ENCODE measurements at regions not wholly inside any gene's neighbourhood (a gene's known extent, or its start where the extent isn't known, plus 50 kb on each side); places are given as distances from the start of the nearest gene placed in this dataset.

DNA sequence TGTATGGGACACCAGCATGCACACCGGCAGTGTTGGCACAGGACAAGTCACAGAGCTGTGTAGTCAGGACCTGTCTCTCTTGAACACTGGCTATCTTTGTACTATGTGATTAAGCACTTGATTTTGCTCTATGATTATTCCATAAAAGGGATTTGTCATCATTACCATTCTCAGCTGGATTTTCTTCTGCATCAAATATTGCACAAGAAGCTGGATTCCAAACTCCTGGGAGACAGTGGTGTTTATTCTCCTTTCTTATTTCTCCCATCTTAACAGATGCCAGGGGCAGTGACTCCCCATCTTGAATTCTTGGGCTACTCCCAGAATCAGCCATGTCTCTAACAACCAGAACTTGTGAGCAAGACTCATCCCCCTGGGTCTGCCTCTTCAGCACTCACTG lies 62.5 kb upstream of the GNAZ start:
- CTCF ChIA-PET, result no interaction called here
- POLR2A ChIA-PET, result no interaction called here
- DNase-seq, result no peak
- TF ChIP-seq, protein P1, sequence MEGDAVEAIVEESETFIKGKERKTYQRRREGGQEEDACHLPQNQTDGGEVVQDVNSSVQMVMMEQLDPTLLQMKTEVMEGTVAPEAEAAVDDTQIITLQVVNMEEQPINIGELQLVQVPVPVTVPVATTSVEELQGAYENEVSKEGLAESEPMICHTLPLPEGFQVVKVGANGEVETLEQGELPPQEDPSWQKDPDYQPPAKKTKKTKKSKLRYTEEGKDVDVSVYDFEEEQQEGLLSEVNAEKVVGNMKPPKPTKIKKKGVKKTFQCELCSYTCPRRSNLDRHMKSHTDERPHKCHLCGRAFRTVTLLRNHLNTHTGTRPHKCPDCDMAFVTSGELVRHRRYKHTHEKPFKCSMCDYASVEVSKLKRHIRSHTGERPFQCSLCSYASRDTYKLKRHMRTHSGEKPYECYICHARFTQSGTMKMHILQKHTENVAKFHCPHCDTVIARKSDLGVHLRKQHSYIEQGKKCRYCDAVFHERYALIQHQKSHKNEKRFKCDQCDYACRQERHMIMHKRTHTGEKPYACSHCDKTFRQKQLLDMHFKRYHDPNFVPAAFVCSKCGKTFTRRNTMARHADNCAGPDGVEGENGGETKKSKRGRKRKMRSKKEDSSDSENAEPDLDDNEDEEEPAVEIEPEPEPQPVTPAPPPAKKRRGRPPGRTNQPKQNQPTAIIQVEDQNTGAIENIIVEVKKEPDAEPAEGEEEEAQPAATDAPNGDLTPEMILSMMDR (IDR thresholded peaks at IDR 0.05), result no peak
- H3K9me3 Mint-ChIP-seq, result no peaks in the 10 kb centered on the region
- H3K36me3 Mint-ChIP-seq (ENCODE audit: low read depth), result no peaks in the 10 kb centered on the region
- no peak overlapping the region for H3K4me3 Mint-ChIP-seq
- no peak overlapping the region for H3K27ac Mint-ChIP-seq
- peaks cover 35% of the 10 kb centered on the region for H3K27me3 Mint-ChIP-seq
- no peak for ATAC-seq
- peaks cover 20% of the 10 kb centered on the region for H3K4me1 Mint-ChIP-seq (ENCODE audit: low read depth)
- intact Hi-C loops (cut with micrococcal nuclease), result no loop called here

DNA sequence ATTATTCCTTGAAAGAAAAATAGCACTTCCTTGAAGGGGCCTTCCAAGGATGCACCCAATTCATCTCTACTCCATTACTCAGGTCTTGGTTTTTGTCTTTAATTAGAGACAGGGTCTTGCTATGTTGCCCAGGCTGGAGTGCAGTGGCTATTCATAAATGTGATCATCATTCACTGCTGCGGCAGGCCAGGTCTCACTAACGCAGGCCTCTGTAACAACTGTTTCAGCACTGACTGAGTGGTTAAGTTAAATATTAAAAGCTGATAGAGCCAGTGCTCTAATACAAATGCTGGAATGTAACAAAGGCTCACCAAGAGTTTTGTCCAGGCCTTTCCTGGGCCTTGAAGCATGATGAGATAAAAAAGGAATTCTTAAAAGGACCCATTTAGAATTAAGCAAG lies 61.4 kb upstream of the GNAZ start:
- Mint-ChIP-seq H3K9me3 (no peaks in the 10 kb centered on the region), H3K27me3 (peaks cover 39% of the 10 kb centered on the region), H3K4me3 (no peak overlapping the region), H3K4me1 (ENCODE audit: low read depth) (peaks cover 20% of the 10 kb centered on the region), H3K36me3 (ENCODE audit: low read depth) (no peaks in the 10 kb centered on the region), H3K27ac (no peak overlapping the region)
- POLR2A ChIA-PET, result no interaction called here
- DNase-seq (no peak), ATAC-seq (no peak)
- CTCF ChIA-PET, result interaction anchor here (0.7 kb wide), 1 partner anchor 318 kb away, joined by 3 read pairs; no protein-coding TSS in a partner anchor
- intact Hi-C loops (cut with micrococcal nuclease), result no loop called here
- TF ChIP-seq, protein P1 (IDR thresholded peaks at IDR 0.05), result no peak

Data from activated CD8-positive, alpha-beta T cell treated with anti-CD3 and anti-CD28 coated beads for 36 hours (primary cell).